WTC11 (cell line): ENCODE measurements at regions not wholly inside any gene's neighbourhood (a gene's known extent, or its start where the extent isn't known, plus 50 kb on each side); places are given as distances from the start of the nearest gene placed in this dataset.

Experiments used
- ATAC-seq: fragments of 200-7000 bp; cut with Tn5 transposase; 2 replicates; pipeline ENCODE4 v1.10.0; 2021; ENCODE audit warnings: mild to moderate bottlenecking, moderate library complexity
- CTCF ChIA-PET: fragments of 300-600 bp; sonication (Branson Sonifier 250); formaldehyde crosslinking; loops from one replicate; lab custom pipeline; 2021; ENCODE audit warnings: antibody characterized with exemption; lab: Charles Lee
- POLR2A ChIA-PET: fragments of 350-600 bp; sonication (Branson Sonifier 250); formaldehyde crosslinking; loops from one replicate; lab custom pipeline; 2021; ENCODE audit warnings: antibody characterized with exemption; lab: Charles Lee
- DNase-seq: peaks from one replicate; pipeline ENCODE4 v3.0.0; 2021; ENCODE audit warnings: low spot score
- H3K27ac Mint-ChIP-seq: 2 replicates; pipeline ENCODE4 v1.8.0; 2021; ENCODE audit warnings: mixed read lengths
- H3K27me3 Mint-ChIP-seq: 2 replicates; pipeline ENCODE4 v1.8.0; 2021; ENCODE audit warnings: low read depth, mild to moderate bottlenecking, moderate library complexity, mixed read lengths
- H3K36me3 Mint-ChIP-seq: 2 replicates; pipeline ENCODE4 v1.8.0; 2021; ENCODE audit warnings: mixed read lengths
- H3K4me1 Mint-ChIP-seq: 2 replicates; pipeline ENCODE4 v1.8.0; 2022; ENCODE audit warnings: mixed read lengths
- H3K4me3 Mint-ChIP-seq: 2 replicates; pipeline ENCODE4 v1.8.0; 2021; ENCODE audit warnings: mild to moderate bottlenecking, moderate library complexity, mixed read lengths
- H3K9me3 Mint-ChIP-seq: 2 replicates; pipeline ENCODE4 v1.8.0; 2021; ENCODE audit warnings: mixed read lengths
- ESRRA ChIP-seq: sonication (generic); formaldehyde crosslinking; IDR thresholded peaks from 2 replicates; pipeline ENCODE4 v1.8.1; 2022; ENCODE audit warnings: mild to moderate bottlenecking, missing genetic modification reagents, borderline replicate concordance
- FOXK1 ChIP-seq: sonication (generic); formaldehyde crosslinking; IDR thresholded peaks from 2 replicates; pipeline ENCODE4 v1.8.0; 2022; ENCODE audit warnings: mild to moderate bottlenecking, moderate library complexity, missing genetic modification reagents
- FOXP4 ChIP-seq: sonication (generic); formaldehyde crosslinking; IDR thresholded peaks from 2 replicates; pipeline ENCODE4 v1.8.0; 2022; ENCODE audit warnings: mild to moderate bottlenecking, missing genetic modification reagents
- GRHL2 ChIP-seq: fragments of 250-450 bp; sonication (Bioruptor Pico); IDR thresholded peaks from 2 replicates; pipeline ENCODE4 v1.8.0; 2022; ENCODE audit warnings: mild to moderate bottlenecking, moderate library complexity; ENCODE audit not compliant: insufficient replicate concordance, severe bottlenecking
- IRF1 ChIP-seq: sonication (generic); formaldehyde crosslinking; IDR thresholded peaks from 2 replicates; pipeline ENCODE4 v1.8.0; 2023; ENCODE audit warnings: missing genetic modification reagents
- MAX ChIP-seq: sonication (generic); formaldehyde crosslinking; IDR thresholded peaks from 2 replicates; pipeline ENCODE4 v1.8.0; 2022; ENCODE audit warnings: mild to moderate bottlenecking, missing genetic modification reagents
- TCF7 ChIP-seq: sonication (generic); formaldehyde crosslinking; IDR thresholded peaks from 2 replicates; pipeline ENCODE4 v1.8.0; 2022; ENCODE audit warnings: mild to moderate bottlenecking, low read depth, missing genetic modification reagents, moderate library complexity
- USF2 ChIP-seq: sonication (generic); formaldehyde crosslinking; IDR thresholded peaks from 2 replicates; pipeline ENCODE4 v1.8.1; 2023; ENCODE audit warnings: mild to moderate bottlenecking, missing genetic modification reagents, moderate library complexity
- ZNF138 ChIP-seq: sonication (generic); formaldehyde crosslinking; conservative IDR thresholded peaks from 2 replicates; pipeline ENCODE4 v1.8.1; 2022; ENCODE audit warnings: mild to moderate bottlenecking, moderate library complexity, missing genetic modification reagents
- ZNF281 ChIP-seq: sonication (generic); formaldehyde crosslinking; IDR thresholded peaks from 2 replicates; pipeline ENCODE4 v1.8.0; 2023; ENCODE audit warnings: mild to moderate bottlenecking, missing genetic modification reagents
- ZNF423 ChIP-seq: fragments of 250-450 bp; sonication (Bioruptor Pico); IDR thresholded peaks from 2 replicates; pipeline ENCODE4 v2.1.2; 2022; ENCODE audit warnings: mild to moderate bottlenecking, moderate library complexity
- TF ChIP-seq, protein P1 (sequence below): sonication (generic); formaldehyde crosslinking; IDR thresholded peaks from 2 replicates; pipeline ENCODE4 v1.8.0; 2022; ENCODE audit warnings: mild to moderate bottlenecking, missing genetic modification reagents
- TF ChIP-seq, protein P2 (sequence below): fragments of 250-450 bp; sonication (Bioruptor Pico); IDR thresholded peaks from 2 replicates; pipeline ENCODE4 v2.1.2; 2022; ENCODE audit warnings: mild to moderate bottlenecking, moderate library complexity
- TF ChIP-seq, protein P3 (sequence below): fragments of 250-450 bp; sonication (Bioruptor Pico); conservative IDR thresholded peaks from 2 replicates; pipeline ENCODE4 v1.9.0; 2021; ENCODE audit warnings: mild to moderate bottlenecking

DNA sequence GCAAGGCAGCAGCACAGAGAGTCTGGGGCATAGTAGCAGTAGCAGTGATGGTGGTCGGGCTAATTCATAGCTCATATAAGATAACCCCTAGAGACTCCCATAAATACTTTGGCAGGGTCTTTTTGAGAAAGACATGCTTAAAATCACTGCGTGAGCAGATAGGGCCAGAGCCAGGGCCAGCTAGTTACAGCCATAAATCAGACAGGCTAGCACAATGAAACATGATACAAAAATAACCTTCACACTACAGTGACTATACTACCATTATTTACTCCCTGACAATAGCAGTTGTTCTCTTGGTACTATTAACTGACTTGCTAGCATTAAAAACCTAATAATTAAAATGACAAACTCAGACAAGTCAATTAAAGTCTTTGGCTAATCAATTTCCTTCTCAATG lies 295.9 kb downstream of the SMARCA1 start:
- ATAC-seq, result no peak
- CTCF ChIA-PET, result no interaction called here
- no peaks in the 10 kb centered on the region for H3K36me3 Mint-ChIP-seq
- H3K27ac Mint-ChIP-seq, result no peak overlapping the region
- no peak overlapping the region for H3K4me3 Mint-ChIP-seq
- POLR2A ChIA-PET, result no interaction called here
- TF ChIP-seq IRF1 (CRISPR knock-in tag) (no peak), ZNF423 (no peak)
- TF ChIP-seq, protein P1, sequence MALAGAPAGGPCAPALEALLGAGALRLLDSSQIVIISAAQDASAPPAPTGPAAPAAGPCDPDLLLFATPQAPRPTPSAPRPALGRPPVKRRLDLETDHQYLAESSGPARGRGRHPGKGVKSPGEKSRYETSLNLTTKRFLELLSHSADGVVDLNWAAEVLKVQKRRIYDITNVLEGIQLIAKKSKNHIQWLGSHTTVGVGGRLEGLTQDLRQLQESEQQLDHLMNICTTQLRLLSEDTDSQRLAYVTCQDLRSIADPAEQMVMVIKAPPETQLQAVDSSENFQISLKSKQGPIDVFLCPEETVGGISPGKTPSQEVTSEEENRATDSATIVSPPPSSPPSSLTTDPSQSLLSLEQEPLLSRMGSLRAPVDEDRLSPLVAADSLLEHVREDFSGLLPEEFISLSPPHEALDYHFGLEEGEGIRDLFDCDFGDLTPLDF, result no peak
- H3K4me1 Mint-ChIP-seq, result no peaks in the 10 kb centered on the region
- no peak for DNase-seq
- H3K9me3 Mint-ChIP-seq, result no peaks in the 10 kb centered on the region
- no peaks in the 10 kb centered on the region for H3K27me3 Mint-ChIP-seq

DNA sequence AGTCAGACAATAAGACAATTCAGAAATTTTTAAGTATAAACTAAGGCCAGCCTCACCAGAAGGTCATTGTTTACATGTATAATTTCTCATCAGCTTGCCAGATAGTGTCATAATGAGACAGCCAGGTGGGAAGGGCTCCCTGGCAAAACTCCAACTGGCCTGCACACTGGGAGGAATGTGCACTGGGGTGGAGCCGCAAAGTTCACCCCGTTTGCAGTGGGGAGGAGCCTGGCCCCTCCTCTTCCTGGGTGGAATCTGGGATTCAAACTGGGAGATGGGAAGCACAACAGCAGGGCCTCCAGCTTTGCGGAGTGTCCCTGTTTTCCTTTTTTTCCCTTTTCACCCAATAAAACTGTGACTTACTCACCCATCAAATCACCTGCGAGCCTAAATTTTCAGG lies 329.9 kb downstream of the SMARCA1 start:
- Mint-ChIP-seq H3K27me3 (no peaks in the 10 kb centered on the region), H3K27ac (no peak overlapping the region), H3K36me3 (no peaks in the 10 kb centered on the region), H3K9me3 (no peaks in the 10 kb centered on the region), H3K4me3 (no peak overlapping the region), H3K4me1 (peaks cover 21% of the 10 kb centered on the region)
- TF ChIP-seq FOXP4 (CRISPR knock-in tag) (no peak), IRF1 (CRISPR knock-in tag) (no peak), TCF7 (CRISPR knock-in tag) (no peak), GRHL2 (CRISPR knock-in tag) (no peak), ESRRA (CRISPR knock-in tag) (no peak), ZNF281 (CRISPR knock-in tag) (no peak), FOXK1 (CRISPR knock-in tag) (no peak), ZNF138 (CRISPR knock-in tag) (no peak)
- TF ChIP-seq, protein P2, sequence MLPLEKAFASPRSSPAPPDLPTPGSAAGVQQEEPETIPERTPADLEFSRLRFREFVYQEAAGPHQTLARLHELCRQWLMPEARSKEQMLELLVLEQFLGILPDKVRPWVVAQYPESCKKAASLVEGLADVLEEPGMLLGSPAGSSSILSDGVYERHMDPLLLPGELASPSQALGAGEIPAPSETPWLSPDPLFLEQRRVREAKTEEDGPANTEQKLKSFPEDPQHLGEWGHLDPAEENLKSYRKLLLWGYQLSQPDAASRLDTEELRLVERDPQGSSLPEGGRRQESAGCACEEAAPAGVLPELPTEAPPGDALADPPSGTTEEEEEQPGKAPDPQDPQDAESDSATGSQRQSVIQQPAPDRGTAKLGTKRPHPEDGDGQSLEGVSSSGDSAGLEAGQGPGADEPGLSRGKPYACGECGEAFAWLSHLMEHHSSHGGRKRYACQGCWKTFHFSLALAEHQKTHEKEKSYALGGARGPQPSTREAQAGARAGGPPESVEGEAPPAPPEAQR (CRISPR knock-in tag), result no peak
- DNase-seq (no peak), ATAC-seq (no peak)
- ChIA-PET POLR2A (no interaction called here), CTCF (no interaction called here)

DNA sequence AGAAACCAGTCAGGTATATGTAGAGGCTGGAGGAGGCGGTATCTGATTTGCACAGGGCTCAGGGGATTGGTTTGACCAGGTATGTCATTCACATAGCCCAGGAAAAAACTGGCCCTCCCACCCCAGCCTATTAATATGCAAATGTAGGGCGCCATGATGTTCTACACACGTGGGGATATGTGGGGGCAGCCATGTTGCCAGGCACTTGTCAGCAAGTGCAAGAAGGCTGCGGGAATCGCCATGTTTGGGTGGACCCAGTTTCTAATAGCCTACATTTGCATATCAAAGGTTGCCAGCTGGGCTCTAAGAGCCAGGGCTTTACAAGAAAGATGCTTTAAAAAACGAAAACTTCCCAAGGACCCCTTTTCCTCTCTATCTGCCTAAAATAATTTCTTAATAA lies 335.1 kb downstream of the SMARCA1 start:
- Mint-ChIP-seq H3K4me1 (peaks cover 17% of the 10 kb centered on the region), H3K9me3 (peaks cover 9% of the 10 kb centered on the region), H3K27ac (no peak overlapping the region), H3K36me3 (0 out of 2 replicates have a peak, but pooled peaks cover 7% of the 10 kb centered on the region), H3K4me3 (no peak overlapping the region), H3K27me3 (no peaks in the 10 kb centered on the region; the same call in 1 of the 2 replicates)
- ChIA-PET CTCF (no interaction called here), POLR2A (no interaction called here)
- DNase-seq (peak; percentile 66), ATAC-seq (peak; percentile 88)
- TF ChIP-seq USF2 (CRISPR knock-in tag) (0 out of 2 replicates have a peak, but pooled peaks have one; percentile 24), MAX (peak; percentile 76; the same call in 1 of the 2 replicates)
- TF ChIP-seq, protein P3, sequence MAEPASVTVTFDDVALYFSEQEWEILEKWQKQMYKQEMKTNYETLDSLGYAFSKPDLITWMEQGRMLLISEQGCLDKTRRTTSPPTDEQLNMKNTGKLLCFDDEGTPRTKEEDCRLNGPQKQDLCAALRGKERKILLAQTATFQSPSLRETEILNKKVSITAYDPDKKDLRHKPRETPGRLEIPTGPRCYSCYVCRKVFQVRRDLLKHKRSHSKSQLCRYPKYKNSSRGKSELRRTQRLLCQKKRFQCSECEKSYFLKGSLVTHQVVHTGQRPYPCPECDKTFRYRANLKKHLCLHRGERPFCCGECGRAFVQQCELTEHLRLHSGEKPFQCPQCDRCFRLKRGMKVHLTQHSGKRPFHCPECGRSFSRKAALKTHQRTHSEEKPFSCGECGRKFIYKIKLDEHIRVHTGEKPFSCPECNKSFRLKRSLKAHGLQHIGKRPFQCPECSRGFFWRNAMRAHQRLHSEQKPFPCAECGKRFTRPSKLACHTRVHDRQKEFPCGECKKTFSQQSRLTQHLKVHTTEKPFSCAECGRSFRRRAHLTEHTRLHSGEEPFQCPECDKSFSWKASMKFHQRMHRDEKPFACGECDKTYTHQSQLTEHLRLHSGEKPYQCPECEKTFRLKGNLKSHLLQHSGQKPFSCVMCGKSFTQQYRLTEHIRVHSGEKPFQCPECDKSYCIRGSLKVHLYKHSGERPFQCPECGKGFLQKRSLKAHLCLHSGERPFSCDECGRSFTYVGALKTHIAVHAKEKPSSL (CRISPR knock-in tag), result no peak
